IMR-90 (cell line): ENCODE measurements at regions not wholly inside any gene's neighbourhood (a gene's known extent, or its start where the extent isn't known, plus 50 kb on each side); places are given as distances from the start of the nearest gene placed in this dataset.

Experiments used
- ATAC-seq: fragments of 200-7000 bp; cut with Tn5 transposase; 2 replicates; pipeline ENCODE4 v1.9.1; 2020; ENCODE audit warnings: low read depth, mild to moderate bottlenecking, moderate library complexity
- BruUV-seq: library from RNA; stranded (reverse); fragments of 400-500 nt; replicated peaks from 2 replicates; lab custom pipeline; 2021; lab: Mats Ljungman, UMichigan
- CTCF ChIA-PET: fragments of 300-600 bp; formaldehyde crosslinking; extraction: SDS; loops from one replicate; lab custom pipeline; 2021; ENCODE audit warnings: antibody characterized with exemption; lab: Yijun Ruan, JAX
- POLR2A ChIA-PET: fragments of 300-600 bp; sonication (Branson Sonifier 250); formaldehyde crosslinking; loops from one replicate; lab custom pipeline; 2022; ENCODE audit warnings: antibody characterized with exemption; ENCODE audit not compliant: unreplicated experiment; lab: Charles Lee
- DNase-seq: peaks from one replicate; pipeline ENCODE4 v3.0.0; 2013
- H2AFZ ChIP-seq: replicated peaks from 2 replicates; pipeline ENCODE3; 2013; ENCODE audit warnings: low read length, mild to moderate bottlenecking; ENCODE audit not compliant: poor library complexity
- H2AK5ac ChIP-seq: 2 replicates; pipeline ENCODE4 v1.6.1; 2013; ENCODE audit warnings: low read depth, low read length, inconsistent platforms
- H2AK9ac ChIP-seq: replicated peaks from 2 replicates; pipeline ENCODE3; 2013; ENCODE audit warnings: mild to moderate bottlenecking, low read depth, low read length, moderate library complexity; ENCODE audit not compliant: poor library complexity
- H2BK120ac ChIP-seq: 2 replicates; pipeline ENCODE4 v1.6.1; 2013; ENCODE audit warnings: low read depth, low read length, inconsistent platforms
- H2BK15ac ChIP-seq: 3 replicates; pipeline ENCODE4 v1.6.1; 2013; ENCODE audit warnings: low read depth, low read length, inconsistent platforms
- H2BK20ac ChIP-seq: 2 replicates; pipeline ENCODE4 v1.6.1; 2013; ENCODE audit warnings: low read depth, mild to moderate bottlenecking, inconsistent platforms, low read length, moderate library complexity
- H2BK5ac ChIP-seq: 2 replicates; pipeline ENCODE4 v1.6.1; 2013; ENCODE audit warnings: mild to moderate bottlenecking, low read depth, low read length, inconsistent platforms; ENCODE audit not compliant: poor library complexity, severe bottlenecking
- H3K14ac ChIP-seq: replicated peaks from 2 replicates; pipeline ENCODE4 v1.6.1; 2013; ENCODE audit warnings: low read depth, low read length, inconsistent platforms
- H3K18ac ChIP-seq: 2 replicates; pipeline ENCODE4 v1.6.1; 2013; ENCODE audit warnings: low read depth, low read length, control low read depth
- H3K23ac ChIP-seq: 2 replicates; pipeline ENCODE4 v1.6.1; 2013; ENCODE audit warnings: low read depth, low read length, inconsistent platforms
- H3K27ac ChIP-seq: 2 replicates; pipeline ENCODE4 v1.5.1; 2013; ENCODE audit warnings: mild to moderate bottlenecking, control low read depth, low read length; ENCODE audit not compliant: insufficient read depth
- H3K27me3 ChIP-seq: 2 replicates; pipeline ENCODE4 v1.6.1; 2013; ENCODE audit warnings: low read length; ENCODE audit not compliant: control insufficient read depth, insufficient read depth
- H3K36me3 ChIP-seq: 2 replicates; pipeline ENCODE4 v1.6.1; 2013; ENCODE audit warnings: low read length, mixed read lengths; ENCODE audit not compliant: control insufficient read depth, insufficient read depth
- H3K4ac ChIP-seq: 2 replicates; pipeline ENCODE4 v1.6.1; 2013; ENCODE audit warnings: low read depth, low read length, inconsistent platforms
- H3K4me1 ChIP-seq: 2 replicates; pipeline ENCODE4 v1.6.1; 2013; ENCODE audit warnings: low read length, mixed read lengths; ENCODE audit not compliant: control insufficient read depth, insufficient read depth
- H3K4me2 ChIP-seq: 2 replicates; pipeline ENCODE4 v1.6.1; 2013; ENCODE audit warnings: low read depth, mild to moderate bottlenecking, control low read depth, low read length, moderate library complexity
- H3K4me3 ChIP-seq: 2 replicates; pipeline ENCODE4 v1.5.1; 2013; ENCODE audit warnings: low read depth, mild to moderate bottlenecking, control low read depth, low read length, moderate library complexity; ENCODE audit not compliant: insufficient read depth
- H3K56ac ChIP-seq: 2 replicates; pipeline ENCODE4 v1.6.1; 2013; ENCODE audit warnings: low read length, inconsistent platforms; ENCODE audit not compliant: insufficient read depth; ENCODE audit errors: extremely low read depth
- H3K79me1 ChIP-seq, 2 experiments: 2 replicates each; pipeline ENCODE4 v1.6.1; 2013; ENCODE audit warnings: low read length in 2 of 2, inconsistent platforms in 1 of 2, low read depth in 1 of 2
- H3K9ac ChIP-seq: 2 replicates; pipeline ENCODE4 v1.6.1; 2013; ENCODE audit warnings: low read depth, low read length, control low read depth
- H3K9me1 ChIP-seq: 2 replicates; pipeline ENCODE4 v1.6.1; 2013; ENCODE audit warnings: low read length, inconsistent platforms; ENCODE audit not compliant: insufficient read depth
- H3K9me3 ChIP-seq: 2 replicates; pipeline ENCODE4 v1.6.1; 2013; ENCODE audit warnings: low read length; ENCODE audit not compliant: control insufficient read depth, insufficient read depth
- H4K20me1 ChIP-seq: 2 replicates; pipeline ENCODE4 v1.6.1; 2013; ENCODE audit warnings: low read length, inconsistent platforms; ENCODE audit not compliant: insufficient read depth
- H4K5ac ChIP-seq: 2 replicates; pipeline ENCODE4 v1.6.1; 2013; ENCODE audit warnings: mild to moderate bottlenecking, low read depth, low read length, control low read depth
- H4K8ac ChIP-seq, 2 experiments: 2 replicates each; pipeline ENCODE4 v1.6.1; 2013; ENCODE audit warnings: low read depth in 2 of 2, low read length in 2 of 2, control low read depth in 1 of 2, inconsistent platforms in 1 of 2
- H4K91ac ChIP-seq: 2 replicates; pipeline ENCODE4 v1.6.1; 2013; ENCODE audit warnings: low read depth, low read length, inconsistent platforms; ENCODE audit not compliant: insufficient read depth
- BHLHE40 ChIP-seq: fragments of 150-350 bp; IDR thresholded peaks from 2 replicates; pipeline ENCODE4 v1.6.1; 2016; ENCODE audit warnings: mild to moderate bottlenecking, low read depth, low read length
- CEBPB ChIP-seq: IDR thresholded peaks from 2 replicates; pipeline ENCODE4 v1.6.1; 2012; ENCODE audit warnings: low read depth, low read length, improper control_type of control experiment
- CHD1 ChIP-seq: IDR thresholded peaks from 2 replicates; pipeline ENCODE4 v1.6.1; 2012; ENCODE audit warnings: low read depth, low read length, improper control_type of control experiment
- CTCF ChIP-seq: conservative IDR thresholded peaks from 2 replicates; pipeline ENCODE4 v1.5.1; 2012; ENCODE audit warnings: mild to moderate bottlenecking, low read depth, low read length, improper control_type of control experiment
- MAFK ChIP-seq: IDR thresholded peaks from 2 replicates; pipeline ENCODE4 v1.6.1; 2012; ENCODE audit warnings: low read depth, low read length, improper control_type of control experiment
- MAZ ChIP-seq: IDR thresholded peaks from 2 replicates; pipeline ENCODE4 v1.6.1; 2012; ENCODE audit warnings: low read depth, mild to moderate bottlenecking, low read length, improper control_type of control experiment, moderate library complexity, borderline replicate concordance
- MXI1 ChIP-seq: IDR thresholded peaks from 2 replicates; pipeline ENCODE4 v1.6.1; 2012; ENCODE audit warnings: low read depth, mild to moderate bottlenecking, low read length, moderate library complexity, borderline replicate concordance
- NFE2L2 ChIP-seq: fragments of 150-350 bp; IDR thresholded peaks from 2 replicates; pipeline ENCODE4 v1.6.1; 2016; ENCODE audit warnings: low read depth, mild to moderate bottlenecking, low read length
- RCOR1 ChIP-seq: IDR thresholded peaks from 2 replicates; pipeline ENCODE4 v1.6.1; 2012; ENCODE audit warnings: mild to moderate bottlenecking, low read length, improper control_type of control experiment; ENCODE audit not compliant: insufficient replicate concordance
- SMC3 ChIP-seq: fragments of 150-350 bp; IDR thresholded peaks from 2 replicates; pipeline ENCODE4 v1.6.1; 2016; ENCODE audit warnings: low read depth, mild to moderate bottlenecking, antibody characterized with exemption, low read length, moderate library complexity
- WGBS, 2 experiments: methylation state at CpG; one replicate each; pipeline versions ENCODE4 v1.1.5 to v1.1.7; 2013; ENCODE audit warnings: missing lambda C conversion rate in 2 of 2; ENCODE audit not compliant: insufficient read length in 1 of 2; ENCODE audit errors: extremely low coverage in 2 of 2; 5-methylcytosine and 5-hydroxymethylcytosine counted together
- dilution Hi-C: fragments of 300-500 bp; cut with HindIII; formaldehyde crosslinking; loops from one replicate; pipeline ENCODE4 v1.14.3; 2018; ENCODE audit warnings: low sequenced_read_pairs; ENCODE audit not compliant: unreplicated experiment
- in situ Hi-C: fragments of 300-500 bp; cut with MboI; formaldehyde crosslinking; loops from 3 replicates; pipeline ENCODE4 v1.14.3; 2019; ENCODE audit warnings: low sequenced_read_pairs, inconsistent platforms, mixed read lengths
- intact Hi-C: fragments of 100-400 bp; cut with micrococcal nuclease; formaldehyde crosslinking; loops from 2 replicates; pipeline ENCODE4 v1.10.0; 2022

- H3K4ac ChIP-seq, result no peak overlapping the region
- H3K9me3 ChIP-seq, result peaks cover 8% of the 10 kb centered on the region; the same call in 1 of the 2 replicates
- H2BK120ac ChIP-seq, result no peak overlapping the region
- intact Hi-C loops (no loop called here), in situ Hi-C loops (no loop called here), dilution Hi-C loops (no loop called here)
- H3K27me3 ChIP-seq, result no peaks in the 10 kb centered on the region
- CTCF ChIA-PET, result no interaction called here
- H3K36me3 ChIP-seq, result no peaks in the 10 kb centered on the region
- no peaks in the 10 kb centered on the region for H3K9me1 ChIP-seq
- no peak overlapping the region for H4K5ac ChIP-seq
- H3K4me3 ChIP-seq, result no peak overlapping the region
- H3K4me1 ChIP-seq, result no peaks in the 10 kb centered on the region
- 0% methylated on average over 1 of the region's 3 CpGs; no CpG with 5 or more reads in 1 of the 2 experiments for WGBS, 2 experiments
- no peak overlapping the region for H2AFZ ChIP-seq
- H2BK20ac ChIP-seq, result no peak overlapping the region
- H4K91ac ChIP-seq, result no peak overlapping the region
- H3K14ac ChIP-seq, result no peak overlapping the region
- ATAC-seq, result no peak
- DNase-seq, result no peak
- POLR2A ChIA-PET, result no interaction called here
- no peak overlapping the region for H3K9ac ChIP-seq
- no peaks in the 10 kb centered on the region for H3K79me1 ChIP-seq
- H2AK5ac ChIP-seq, result no peak overlapping the region
- no peak overlapping the region for H3K18ac ChIP-seq
- no peak overlapping the region for H2BK5ac ChIP-seq
- no peak overlapping the region for H4K8ac ChIP-seq
- no peaks in the 10 kb centered on the region for H4K20me1 ChIP-seq
- H3K27ac ChIP-seq, result no peak overlapping the region
- no peak overlapping the region for H3K23ac ChIP-seq
- no peak overlapping the region for H3K56ac ChIP-seq
- no TSS peak for BruUV-seq
- H3K4me2 ChIP-seq, result no peak overlapping the region
- no peak overlapping the region for H2AK9ac ChIP-seq
- H2BK15ac ChIP-seq, result no peak overlapping the region
- TF ChIP-seq MAZ (no peak), MAFK (no peak), RCOR1 (no peak), MXI1 (no peak), NFE2L2 (no peak), BHLHE40 (no peak), CTCF (no peak), CEBPB (no peak), SMC3 (no peak), CHD1 (no peak)
Measured at GRCh38 chr15:98174286-98174685, 213.8 kb downstream of the ARRDC4 start.
